Astrocyte of the cerebellum (primary cell): ENCODE measurements at regions not wholly inside any gene's neighbourhood (a gene's known extent, or its start where the extent isn't known, plus 50 kb on each side); places are given as distances from the start of the nearest gene placed in this dataset.
"Not testable (repeated sequence)": the region's sequence is repeated elsewhere in the genome, so short reads cannot be mapped to it uniquely, and the experiment has no call there.

Experiments
- DNase-seq: peaks from one replicate; pipeline ENCODE4 v3.0.0-alpha.2; 2011; ENCODE audit warnings: low read depth
- H3K4me3 ChIP-seq: 2 replicates; pipeline ENCODE4 v1.5.1; 2011; ENCODE audit warnings: mild to moderate bottlenecking, low read depth, low read length, moderate library complexity
- in situ Hi-C: cut with HindIII; loops from 2 replicates; pipeline ENCODE4 v1.10.0; 2017; ENCODE audit warnings: low sequenced_read_pairs
- TF ChIP-seq, protein P1 (sequence below): IDR thresholded peaks from 2 replicates; pipeline ENCODE4 v1.5.1; 2012; ENCODE audit warnings: low read length, low read depth, moderate library complexity, mild to moderate bottlenecking; ENCODE audit errors: missing control alignments

DNA sequence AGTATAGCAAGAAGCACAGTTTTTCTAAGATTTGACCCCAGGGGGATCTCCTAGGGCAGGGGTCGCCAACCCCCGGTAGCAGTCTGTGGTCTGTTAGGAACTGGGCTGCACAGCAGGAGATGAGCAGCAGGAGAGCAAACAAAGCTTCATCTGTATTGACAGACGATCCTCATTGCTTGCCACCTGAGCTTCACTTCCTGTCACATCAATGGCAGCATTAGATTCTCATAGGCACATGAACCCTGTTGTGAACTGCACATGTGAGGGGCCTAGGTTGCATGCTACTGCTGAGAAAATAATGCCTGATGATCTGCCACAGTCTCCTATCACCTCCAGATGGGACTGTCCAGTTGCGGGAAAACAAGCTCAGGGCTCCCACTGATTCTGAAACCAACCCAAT is 136.2 kb downstream of the RGPD3 start:
- DNase-seq, result no peak
- in situ Hi-C loops, result no loop called here
- TF ChIP-seq, protein P1, sequence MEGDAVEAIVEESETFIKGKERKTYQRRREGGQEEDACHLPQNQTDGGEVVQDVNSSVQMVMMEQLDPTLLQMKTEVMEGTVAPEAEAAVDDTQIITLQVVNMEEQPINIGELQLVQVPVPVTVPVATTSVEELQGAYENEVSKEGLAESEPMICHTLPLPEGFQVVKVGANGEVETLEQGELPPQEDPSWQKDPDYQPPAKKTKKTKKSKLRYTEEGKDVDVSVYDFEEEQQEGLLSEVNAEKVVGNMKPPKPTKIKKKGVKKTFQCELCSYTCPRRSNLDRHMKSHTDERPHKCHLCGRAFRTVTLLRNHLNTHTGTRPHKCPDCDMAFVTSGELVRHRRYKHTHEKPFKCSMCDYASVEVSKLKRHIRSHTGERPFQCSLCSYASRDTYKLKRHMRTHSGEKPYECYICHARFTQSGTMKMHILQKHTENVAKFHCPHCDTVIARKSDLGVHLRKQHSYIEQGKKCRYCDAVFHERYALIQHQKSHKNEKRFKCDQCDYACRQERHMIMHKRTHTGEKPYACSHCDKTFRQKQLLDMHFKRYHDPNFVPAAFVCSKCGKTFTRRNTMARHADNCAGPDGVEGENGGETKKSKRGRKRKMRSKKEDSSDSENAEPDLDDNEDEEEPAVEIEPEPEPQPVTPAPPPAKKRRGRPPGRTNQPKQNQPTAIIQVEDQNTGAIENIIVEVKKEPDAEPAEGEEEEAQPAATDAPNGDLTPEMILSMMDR, result no peak
- H3K4me3 ChIP-seq, result no peak overlapping the region

DNA sequence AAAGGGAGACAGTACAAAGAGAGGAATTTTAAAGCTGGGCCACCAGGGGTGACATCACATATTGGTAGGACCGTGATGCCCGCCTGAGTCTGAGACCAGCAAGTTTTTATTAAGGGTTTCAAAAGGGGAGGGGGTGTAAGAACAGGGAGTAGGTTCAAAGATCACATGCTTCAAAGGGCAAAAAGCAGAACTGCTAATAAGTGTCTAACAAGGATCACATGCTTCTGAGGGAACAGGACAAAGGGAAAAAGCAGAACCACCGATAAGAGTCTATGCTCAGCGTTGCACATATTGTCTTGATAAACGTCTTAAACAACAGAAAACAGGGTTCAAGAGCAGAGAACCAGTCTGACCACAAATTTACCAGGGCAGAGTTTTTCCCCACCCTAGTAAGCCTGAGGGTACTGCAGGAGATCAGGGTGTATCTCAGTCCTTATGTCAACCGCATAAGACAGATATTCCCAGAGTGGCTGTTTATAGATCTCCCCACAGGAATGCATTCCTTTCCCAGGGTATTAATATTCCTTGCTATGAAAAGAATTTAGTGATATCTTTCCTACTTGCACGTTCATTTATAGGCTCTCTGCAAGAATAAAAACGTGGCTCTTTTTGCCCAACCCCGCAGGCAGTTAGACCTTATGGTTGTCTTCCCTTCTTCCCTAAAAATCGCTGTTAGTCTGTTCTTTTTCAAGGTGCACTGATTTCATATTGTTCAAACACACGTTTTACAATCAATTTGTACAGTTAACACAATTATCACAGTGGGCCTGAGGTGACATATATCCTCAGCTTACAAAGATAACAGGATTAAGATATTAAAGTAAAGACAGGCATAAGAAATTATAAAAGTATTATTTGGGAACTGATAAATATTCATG is 136.5 kb upstream of the UXS1 start:
- DNase-seq, in situ Hi-C loops, H3K4me3 ChIP-seq: not testable (repeated sequence)

DNA sequence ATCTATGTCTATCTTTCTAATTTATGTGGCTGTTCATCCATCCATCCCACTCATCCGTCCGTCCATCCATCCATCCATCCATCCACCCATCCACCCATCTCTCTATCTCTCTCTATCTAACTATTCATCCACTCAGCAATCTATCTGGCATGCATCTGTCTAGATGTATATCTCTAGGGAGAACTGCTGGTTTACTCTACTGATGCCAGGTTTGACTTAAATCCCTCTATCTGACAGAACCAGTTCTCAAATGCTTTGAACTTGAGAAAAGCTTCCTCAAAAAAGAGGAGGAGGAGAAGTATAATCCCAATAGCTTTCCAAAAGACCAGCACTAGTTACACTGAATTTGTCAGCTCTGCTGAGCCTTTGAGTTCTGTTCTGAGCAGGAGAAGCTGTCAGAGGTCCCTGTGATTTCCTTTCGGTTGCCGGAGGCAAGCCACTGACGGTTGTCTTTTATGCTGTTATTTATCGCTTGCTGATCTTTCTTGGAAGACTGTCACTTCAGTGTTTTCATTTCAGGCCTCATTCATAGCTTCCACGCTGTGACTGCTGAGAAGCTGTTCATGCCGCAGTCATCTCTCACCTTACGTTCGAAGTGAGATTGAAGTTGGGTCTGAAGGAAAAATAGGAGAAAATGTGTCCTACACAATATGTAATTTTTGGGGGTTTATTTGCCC is 129.4 kb upstream of the UXS1 start:
- TF ChIP-seq, protein P1, result no peak

DNA sequence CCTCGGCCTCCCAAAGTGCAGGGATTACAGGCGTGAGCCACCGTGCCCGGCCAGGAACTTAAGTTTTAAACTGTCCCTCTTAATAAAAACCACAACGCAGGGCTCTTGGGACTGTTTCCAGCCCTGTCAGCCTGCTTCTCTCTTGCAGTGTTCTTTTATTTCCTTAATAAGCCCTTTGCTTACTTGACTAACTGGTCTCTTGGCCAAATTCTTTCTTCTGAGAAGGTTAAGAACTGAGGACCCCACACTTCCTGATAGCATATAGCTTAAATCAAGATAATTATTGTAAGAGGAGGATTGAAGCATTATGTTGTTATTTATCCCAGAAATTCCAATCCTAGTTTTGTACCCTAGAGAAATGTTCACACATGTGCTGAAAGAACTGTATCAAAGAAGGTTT is 128.2 kb upstream of the UXS1 start:
- no peak for DNase-seq
- in situ Hi-C loops, result no loop called here
- no peak overlapping the region for H3K4me3 ChIP-seq
- TF ChIP-seq, protein P1, result no peak

More for the DNA sequence above, 129.4 kb upstream of the UXS1 start:
- no peak overlapping the region for H3K4me3 ChIP-seq
- DNase-seq, result no peak
- in situ Hi-C loops, result no loop called here

DNA sequence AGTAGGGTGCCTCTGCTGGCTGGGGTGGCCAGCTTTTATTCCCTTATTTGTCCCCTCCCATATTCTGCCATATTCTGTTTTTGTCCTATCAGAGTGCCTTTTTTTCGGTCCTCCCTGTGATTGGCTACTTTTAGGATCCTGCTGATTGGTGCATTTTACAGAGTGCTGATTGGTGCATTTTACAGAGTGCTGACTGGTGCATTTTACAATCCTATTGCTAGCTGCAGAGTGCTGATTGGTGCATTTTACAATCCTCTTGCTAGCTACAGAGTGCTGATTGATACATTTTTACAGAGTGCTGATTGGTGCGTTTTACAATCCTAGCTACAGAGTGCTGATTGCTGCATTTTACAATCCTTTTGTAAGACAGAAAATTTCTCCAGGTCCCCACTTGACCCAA is 126.3 kb upstream of the UXS1 start:
- H3K4me3 ChIP-seq, DNase-seq, in situ Hi-C loops: not testable (repeated sequence)

DNA sequence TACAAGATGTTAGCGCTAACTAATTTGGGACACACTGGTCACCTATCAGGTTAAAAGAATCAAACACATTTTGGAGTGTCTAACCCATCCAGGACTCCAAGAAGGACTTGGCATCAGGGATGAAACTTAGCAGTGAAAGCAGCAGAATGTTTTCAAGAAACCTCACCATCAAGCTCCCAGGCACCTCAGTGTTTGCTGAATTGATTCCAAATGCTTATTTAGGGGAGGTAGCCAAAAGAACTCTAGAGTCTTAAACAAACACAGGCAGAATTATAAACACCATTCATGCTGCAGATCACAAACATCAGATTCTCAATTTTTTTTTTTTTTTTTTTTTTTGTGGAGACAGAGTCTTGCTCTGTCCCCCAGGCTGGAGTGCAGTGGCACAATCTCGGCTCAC is 122.8 kb upstream of the UXS1 start:
- no peak for DNase-seq
- H3K4me3 ChIP-seq, result no peak overlapping the region
- TF ChIP-seq, protein P1, result no peak
- in situ Hi-C loops, result no loop called here

DNA sequence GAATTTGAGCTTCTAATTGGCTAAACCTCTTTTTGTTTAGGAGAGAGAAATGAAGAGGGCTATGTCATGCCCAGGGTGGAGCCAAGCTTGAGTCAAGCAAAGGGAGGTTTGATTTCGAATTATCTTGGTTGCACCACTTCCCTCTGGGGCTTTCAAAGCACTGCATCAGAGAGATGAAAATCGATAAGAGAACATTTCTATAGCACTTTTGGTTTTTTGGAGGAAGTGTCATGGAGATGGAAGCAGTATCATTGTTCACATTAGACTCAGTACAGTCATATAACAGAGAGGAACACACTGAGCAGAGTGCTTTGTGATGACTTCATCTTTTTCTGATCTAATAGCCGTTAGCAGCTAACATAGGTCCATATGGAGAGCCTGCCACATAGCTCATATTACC is 120.3 kb upstream of the UXS1 start:
- no peak for DNase-seq
- in situ Hi-C loops, result no loop called here
- TF ChIP-seq, protein P1, result no peak
- H3K4me3 ChIP-seq, result no peak overlapping the region
